OCI-LY1 (cell line): ENCODE measurements at regions not wholly inside any gene's neighbourhood (a gene's known extent, or its start where the extent isn't known, plus 50 kb on each side); places are given as distances from the start of the nearest gene placed in this dataset.

Experiments
- H2AFZ ChIP-seq: fragments of 200-600 bp; sonication (generic), shearing (Covaris generic); 2 replicates; pipeline ENCODE4 v1.6.0; 2014; ENCODE audit warnings: antibody characterized with exemption, mild to moderate bottlenecking, low read length
- H3F3A ChIP-seq: fragments of 200-600 bp; sonication (generic), shearing (Covaris generic); 2 replicates; pipeline ENCODE4 v1.6.0; 2014; ENCODE audit warnings: mild to moderate bottlenecking, antibody characterized with exemption, low read length, moderate library complexity; ENCODE audit not compliant: insufficient read depth
- H3K27ac ChIP-seq: fragments of 200-600 bp; sonication (generic); 2 replicates; pipeline ENCODE4 v1.5.1; 2014; ENCODE audit warnings: low read length, mixed run types, mild to moderate bottlenecking, low read depth; ENCODE audit not compliant: poor library complexity, severe bottlenecking
- H3K27me3 ChIP-seq: fragments of 200-600 bp; sonication (generic); 2 replicates; pipeline ENCODE4 v1.6.0; 2014; ENCODE audit warnings: antibody characterized with exemption, mild to moderate bottlenecking, low read length, moderate library complexity; ENCODE audit not compliant: insufficient read depth
- H3K36me3 ChIP-seq: fragments of 200-600 bp; sonication (generic); 2 replicates; pipeline ENCODE4 v1.6.1; 2014; ENCODE audit warnings: mild to moderate bottlenecking, antibody characterized with exemption, low read length, moderate library complexity, mixed read lengths; ENCODE audit not compliant: insufficient read depth
- H3K4me1 ChIP-seq: fragments of 200-600 bp; sonication (generic); 2 replicates; pipeline ENCODE4 v1.5.1; 2014; ENCODE audit warnings: mild to moderate bottlenecking, low read length, moderate library complexity; ENCODE audit not compliant: insufficient read depth, severe bottlenecking
- H3K4me2 ChIP-seq: fragments of 200-600 bp; sonication (generic), shearing (Covaris generic); 2 replicates; pipeline ENCODE4 v1.6.1; 2014; ENCODE audit warnings: low read length
- H3K4me3 ChIP-seq: fragments of 200-600 bp; sonication (generic); 2 replicates; pipeline ENCODE4 v1.5.1; 2014; ENCODE audit warnings: low read length, low read depth, mild to moderate bottlenecking, mixed read lengths; ENCODE audit not compliant: poor library complexity, severe bottlenecking
- H3K79me2 ChIP-seq: fragments of 200-600 bp; shearing (Covaris generic); 2 replicates; pipeline ENCODE4 v1.6.1; 2016; ENCODE audit warnings: mixed run types, low read length, mixed read lengths; ENCODE audit not compliant: insufficient read depth
- H3K9ac ChIP-seq: fragments of 200-600 bp; sonication (generic), shearing (Covaris generic); 2 replicates; pipeline ENCODE4 v1.6.1; 2014; ENCODE audit warnings: mild to moderate bottlenecking, low read length, mixed read lengths
- H3K9me2 ChIP-seq: fragments of 200-600 bp; sonication (generic), shearing (Covaris generic); 2 replicates; pipeline ENCODE4 v1.6.1; 2014; ENCODE audit warnings: low read depth, mild to moderate bottlenecking, low read length, mixed read lengths
- H3K9me3 ChIP-seq: fragments of 200-600 bp; shearing (Covaris generic); 2 replicates; pipeline ENCODE4 v1.6.1; 2014; ENCODE audit warnings: low read length, mixed read lengths
- H4K20me1 ChIP-seq: fragments of 200-600 bp; sonication (generic), shearing (Covaris generic); 2 replicates; pipeline ENCODE4 v1.6.0; 2016; ENCODE audit warnings: mild to moderate bottlenecking, low read length; ENCODE audit not compliant: insufficient read depth
- CTCF ChIP-seq: fragments of 200-600 bp; sonication (generic), shearing (Covaris generic); IDR thresholded peaks from 2 replicates; pipeline ENCODE4 v1.5.1; 2017; ENCODE audit warnings: mild to moderate bottlenecking, antibody characterized with exemption, low read length, moderate library complexity, mixed read lengths
- EZH2 ChIP-seq: fragments of 200-600 bp; sonication (generic), shearing (Covaris generic); IDR thresholded peaks from 2 replicates; pipeline ENCODE4 v1.8.0; 2017; ENCODE audit warnings: borderline replicate concordance, mixed run types, mild to moderate bottlenecking, antibody characterized with exemption, low read length, moderate library complexity, mixed read lengths

GRCh38 chr5:27466959-27467358, 428.6 kb upstream of the CDH9 start:
- Histone ChIP-seq H3K4me3 (no peak overlapping the region), H3K9me3 (no peaks in the 10 kb centered on the region), H3K36me3 (no peaks in the 10 kb centered on the region), H3K79me2 (no peaks in the 10 kb centered on the region), H3K9ac (no peak overlapping the region), H3K4me1 (peaks cover 71% of the 10 kb centered on the region), H3K9me2 (no peaks in the 10 kb centered on the region), H3K27ac (peak overlapping the region; percentile 94), H2AFZ (no peak overlapping the region), H3F3A (no peaks in the 10 kb centered on the region), H4K20me1 (no peaks in the 10 kb centered on the region), H3K4me2 (no peak overlapping the region), H3K27me3 (no peaks in the 10 kb centered on the region)
- no peak for TF ChIP-seq CTCF

- Histone ChIP-seq H3K27me3 (no peaks in the 10 kb centered on the region), H4K20me1 (no peaks in the 10 kb centered on the region), H3K4me2 (peak overlapping the region; percentile 51)
These were observed 426.8 kb upstream of the CDH9 start for GRCh38 chr5:27465140-27465539.

GRCh38 chr5:27463446-27464149, 425.2 kb upstream of the CDH9 start:
- no peaks in the 10 kb centered on the region for H4K20me1 ChIP-seq
- H3K27me3 ChIP-seq: no peaks in the 10 kb centered on the region
- peak overlapping the region; percentile 94 for H3K27ac ChIP-seq
- peaks cover 66% of the 10 kb centered on the region for H3K4me1 ChIP-seq
- H3K9me2 ChIP-seq: no peaks in the 10 kb centered on the region
- no peaks in the 10 kb centered on the region for H3K79me2 ChIP-seq
- no peaks in the 10 kb centered on the region for H3K9me3 ChIP-seq
- no peaks in the 10 kb centered on the region for H3F3A ChIP-seq
- peak overlapping the region; percentile 32 for H3K4me3 ChIP-seq
- TF ChIP-seq EZH2: no peak
- no peak for TF ChIP-seq CTCF
- no peaks in the 10 kb centered on the region for H3K36me3 ChIP-seq
- H3K9ac ChIP-seq: peak overlapping the region; percentile 43; the same call in 1 of the 2 replicates
- peak overlapping the region; percentile 51 for H3K4me2 ChIP-seq
- no peak overlapping the region for H2AFZ ChIP-seq

More at GRCh38 chr5:27465140-27465539, 426.8 kb upstream of the CDH9 start:
- TF ChIP-seq EZH2 (no peak), CTCF (no peak)
- Histone ChIP-seq H3K36me3 (no peaks in the 10 kb centered on the region), H3K27ac (peak overlapping the region; percentile 94), H3K9me3 (no peaks in the 10 kb centered on the region), H3K4me1 (peaks cover 65% of the 10 kb centered on the region), H2AFZ (peak overlapping the region; percentile 36; the same call in 1 of the 2 replicates), H3K9ac (peak overlapping the region; percentile 30; the same call in 1 of the 2 replicates), H3F3A (no peaks in the 10 kb centered on the region), H3K4me3 (peak overlapping the region; percentile 31), H3K9me2 (no peaks in the 10 kb centered on the region), H3K79me2 (no peaks in the 10 kb centered on the region)
